GM21717 (cell line): ENCODE measurements at regions not wholly inside any gene's neighbourhood (a gene's known extent, or its start where the extent isn't known, plus 50 kb on each side); places are given as distances from the start of the nearest gene placed in this dataset.
"Not testable (repeated sequence)": the region's sequence is repeated elsewhere in the genome, so short reads cannot be mapped to it uniquely, and the experiment has no call there.

Source experiments
- ATAC-seq: cut with Tn5 transposase; IDR thresholded peaks from one replicate; pipeline ENCODE4 v1.9.1; 2021; ENCODE audit warnings: mild to moderate bottlenecking, moderate library complexity; ENCODE audit not compliant: unreplicated experiment

DNA sequence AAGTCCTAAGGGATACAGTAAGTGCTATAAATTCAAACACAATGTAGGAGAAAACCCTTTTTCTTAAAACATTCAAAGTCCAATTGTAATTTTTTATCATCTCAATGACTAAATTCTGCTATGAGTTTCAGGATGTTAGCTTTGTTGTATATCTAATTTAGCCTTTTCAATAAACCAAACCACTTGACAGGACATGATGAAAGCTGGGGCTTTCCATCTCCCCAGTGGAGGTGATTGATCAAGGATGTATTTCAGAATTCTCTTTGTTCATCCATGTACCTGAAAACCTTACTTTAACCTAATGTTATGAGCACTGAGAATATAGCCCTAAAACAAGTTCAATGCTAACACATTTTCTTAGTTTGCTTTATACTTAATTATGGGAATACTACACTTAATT lies 639.0 kb upstream of the ITGA1 start:
- no peak for ATAC-seq

DNA sequence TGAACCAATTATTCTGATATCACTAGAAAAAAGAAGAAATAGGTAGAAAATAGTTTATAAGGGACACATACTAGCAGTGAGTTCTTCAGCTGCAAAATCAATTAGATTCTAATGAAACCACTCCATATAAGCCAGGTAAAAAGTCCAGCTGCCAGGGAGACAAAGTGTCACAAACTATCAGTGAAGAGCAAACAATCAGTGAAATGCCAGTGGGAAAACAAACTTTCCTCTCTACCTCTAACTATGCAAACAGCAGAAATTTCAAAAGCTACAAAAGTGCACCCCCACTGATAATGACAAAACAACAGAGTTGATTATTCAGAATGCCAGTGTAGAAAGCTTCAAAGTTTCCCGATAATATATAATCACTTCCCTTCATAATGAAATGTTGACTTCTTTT lies 637.2 kb upstream of the ITGA1 start:
- ATAC-seq = no peak

DNA sequence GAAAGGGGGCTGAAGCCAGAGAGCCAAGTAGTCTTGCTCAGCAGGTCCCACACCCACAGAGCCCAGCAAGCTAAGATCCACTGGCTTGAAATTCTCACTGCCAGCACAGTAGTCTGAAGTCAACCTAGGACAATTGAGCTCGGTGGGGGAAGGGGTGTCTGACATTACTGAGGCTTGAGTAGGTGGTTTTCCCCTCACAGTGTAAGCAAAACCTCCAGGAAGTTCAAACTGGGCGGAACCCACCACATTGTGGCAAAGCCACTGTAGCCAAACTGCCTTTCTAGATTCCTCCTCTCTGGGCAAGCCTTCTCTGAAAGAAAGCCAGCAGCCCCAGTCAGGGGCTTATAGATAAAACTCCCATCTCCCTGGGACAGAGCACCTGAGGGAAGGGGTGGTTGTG lies 630.9 kb upstream of the ITGA1 start:
- ATAC-seq = not testable (repeated sequence)

DNA sequence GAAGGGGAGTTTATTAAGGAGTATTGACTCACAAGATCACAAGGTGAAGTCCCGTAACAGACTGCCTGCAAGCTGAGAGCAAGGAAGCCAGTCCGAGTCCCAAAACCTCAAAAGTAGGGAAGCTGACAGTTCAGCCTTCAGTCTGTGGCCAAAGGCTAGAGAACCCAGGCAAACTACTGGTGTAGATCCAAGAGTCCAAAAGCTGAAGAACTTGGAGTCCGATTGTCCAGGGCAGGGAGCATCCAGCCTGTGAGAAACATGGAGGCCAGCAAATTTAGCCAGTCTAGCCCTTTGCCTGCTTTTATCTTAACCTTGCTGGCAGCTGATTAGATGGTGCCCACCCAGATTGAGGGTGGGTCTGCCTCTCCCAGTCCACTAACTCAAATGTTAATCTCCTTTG lies 621.9 kb upstream of the ITGA1 start:
- not testable (repeated sequence) for ATAC-seq

DNA sequence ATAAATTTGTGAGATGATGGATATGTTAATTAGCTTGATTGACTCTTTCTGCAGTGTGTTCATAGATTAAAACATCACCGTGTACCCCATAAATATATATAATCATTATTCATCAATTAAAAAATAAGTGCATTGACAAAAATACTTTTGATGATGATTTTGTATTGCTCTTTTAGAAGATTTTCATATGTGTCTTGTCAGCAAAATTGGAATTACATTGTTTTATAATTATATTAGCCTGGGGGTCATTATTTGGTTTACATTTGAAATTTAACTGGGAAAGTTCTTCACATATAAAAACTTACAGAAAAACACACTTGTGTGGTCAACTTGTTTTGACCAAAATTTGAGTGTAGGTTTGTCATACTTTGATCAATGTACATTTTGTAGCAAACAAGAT lies 614.6 kb upstream of the ITGA1 start:
- no peak for ATAC-seq

DNA sequence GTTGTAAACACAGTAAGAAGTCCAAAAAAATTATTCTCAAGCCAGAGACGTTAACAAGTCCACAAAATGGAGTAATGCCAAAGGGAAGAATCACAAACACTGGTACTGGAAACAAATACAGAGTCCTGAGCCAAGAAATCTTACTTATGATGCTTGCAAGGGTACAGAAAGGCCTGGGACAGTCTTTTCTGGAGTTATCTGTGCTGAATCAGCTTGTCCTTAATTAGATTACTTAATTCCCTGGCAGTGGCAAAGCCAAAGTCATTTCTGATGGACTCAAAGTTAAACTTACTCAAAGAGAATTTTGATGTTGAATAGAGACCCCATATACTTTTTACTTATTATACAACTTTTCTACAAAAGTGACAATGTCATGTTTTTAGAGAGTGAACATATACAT lies 610.5 kb upstream of the ITGA1 start:
- no peak for ATAC-seq

DNA sequence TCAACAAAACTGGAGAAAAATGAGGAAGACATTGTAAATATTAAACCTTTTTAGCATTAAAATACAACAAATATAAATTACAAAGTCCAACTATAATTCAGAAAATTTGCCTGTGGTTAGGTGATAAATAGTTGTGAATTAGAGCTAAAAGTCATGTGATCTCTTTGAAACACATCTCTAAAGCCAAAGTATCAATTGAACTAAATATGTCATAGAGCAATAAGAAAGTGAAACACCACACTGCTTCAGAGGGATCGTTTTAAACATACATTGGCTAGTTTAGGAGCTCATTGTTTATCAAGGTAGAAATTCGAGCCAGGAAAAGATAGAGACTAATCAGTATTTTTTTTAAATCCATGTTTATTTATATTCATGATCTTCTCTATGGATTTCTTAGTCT lies 606.3 kb upstream of the ITGA1 start:
- ATAC-seq = no peak

DNA sequence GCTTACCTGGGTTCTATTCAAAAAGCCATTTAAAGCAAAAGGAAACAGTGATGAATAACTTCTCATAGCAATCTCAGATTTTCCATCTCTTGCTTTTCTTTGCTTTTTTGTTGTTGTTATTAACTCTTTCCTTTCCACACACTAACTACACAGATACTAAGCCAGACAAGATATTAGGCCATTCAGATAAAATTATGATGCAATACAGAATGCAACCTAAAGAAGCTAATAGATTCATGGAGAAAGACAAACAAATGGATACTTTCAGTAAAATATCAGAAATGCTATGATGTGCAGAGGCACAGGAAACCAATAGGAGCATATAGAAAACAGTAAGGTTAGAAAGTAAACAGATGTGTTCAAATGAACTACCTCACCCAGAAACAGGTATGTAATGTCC lies 597.0 kb upstream of the ITGA1 start:
- ATAC-seq = no peak

DNA sequence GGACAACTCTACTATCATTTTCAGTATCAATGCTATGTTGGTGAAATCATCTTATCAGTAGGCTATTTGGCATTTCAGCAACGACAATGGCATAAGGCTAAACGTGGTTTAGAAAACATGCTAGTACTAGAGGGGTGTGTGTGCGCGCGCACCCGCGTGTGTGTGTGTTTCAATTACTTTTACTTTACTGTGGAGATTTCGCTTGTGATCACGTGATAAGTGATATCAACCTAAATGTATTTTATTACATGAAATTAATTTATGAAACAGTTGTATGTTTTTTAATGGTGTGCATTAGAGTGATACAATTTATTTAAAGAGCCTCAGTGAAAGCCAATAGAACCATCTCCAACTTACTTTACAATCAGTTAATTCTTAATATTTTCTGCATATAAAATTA lies 587.9 kb upstream of the ITGA1 start:
- ATAC-seq = no peak

DNA sequence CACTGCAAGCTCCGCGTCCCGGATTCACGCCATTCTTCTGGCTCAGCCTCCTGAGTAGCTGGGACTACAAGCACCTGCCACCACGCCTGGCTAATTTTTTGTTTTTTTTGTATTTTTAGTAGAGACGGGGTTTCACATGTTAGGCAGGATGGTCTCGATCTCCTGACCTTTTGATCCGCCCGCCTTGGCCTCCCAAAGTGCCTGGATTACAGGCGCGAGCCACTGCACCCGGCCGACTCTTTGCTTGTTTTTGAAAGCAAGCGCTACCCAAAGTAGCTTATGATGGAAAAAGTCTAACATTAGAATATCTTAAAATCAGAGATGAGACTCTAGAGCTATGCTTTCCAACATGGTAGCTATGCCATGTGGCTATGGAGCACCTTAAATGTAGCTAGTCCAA lies 585.5 kb upstream of the ITGA1 start:
- ATAC-seq = no peak

DNA sequence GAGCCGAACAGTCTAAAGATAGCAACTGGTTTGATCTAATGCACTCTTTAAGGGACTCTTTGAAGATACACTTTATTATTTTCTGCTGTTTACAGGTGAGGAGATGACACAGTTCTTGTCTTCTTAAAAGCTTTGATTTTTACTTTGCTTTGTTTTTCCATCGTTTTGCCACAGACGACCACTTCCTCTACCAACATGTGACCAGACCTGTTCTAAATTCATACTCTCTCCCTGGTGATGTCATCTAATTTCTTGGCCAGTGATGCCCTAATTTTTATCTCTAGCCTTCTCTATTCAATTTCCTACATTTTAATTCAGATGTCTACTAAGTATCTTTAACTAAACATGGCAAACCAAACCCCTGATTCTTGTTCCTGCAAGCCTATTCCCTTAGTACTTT lies 583.4 kb upstream of the ITGA1 start:
- no peak for ATAC-seq
